ENCODE measurements at regions not wholly inside any gene's neighbourhood (a gene's known extent, or its start where the extent isn't known, plus 50 kb on each side); places are given as distances from the start of the nearest gene placed in this dataset.
"Not testable (repeated sequence)": the region's sequence is repeated elsewhere in the genome, so short reads cannot be mapped to it uniquely, and the experiment has no call there.

- in situ Hi-C loops (cut with HindIII; ENCODE audit: low sequenced_read_pairs), result no loop called here
Measured at GRCh38 chr11:71154261-71154805, 98.0 kb downstream of the SHANK2 start.

DNA sequence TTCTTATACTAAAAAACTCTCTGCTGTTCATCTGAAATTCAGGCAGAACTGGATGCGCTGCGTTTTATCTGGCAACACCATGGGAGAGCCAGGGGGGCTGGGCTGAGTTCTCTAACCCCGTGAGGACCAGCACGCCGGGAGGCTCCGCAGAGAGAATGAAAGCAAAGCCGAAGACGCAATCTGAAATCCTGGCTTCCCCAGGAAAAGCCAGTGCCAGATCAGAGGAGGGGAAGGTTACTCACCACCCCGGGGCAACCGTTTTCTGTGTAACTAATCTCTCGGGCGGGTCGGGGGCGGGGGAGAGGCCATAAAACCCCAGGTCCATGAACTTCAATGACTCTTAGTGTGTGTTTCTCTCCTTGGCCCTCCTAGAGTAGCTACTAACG lies 99.4 kb downstream of the SHANK2 start:
- in situ Hi-C loops (cut with HindIII; ENCODE audit: low sequenced_read_pairs), result no loop called here

- in situ Hi-C loops (cut with HindIII; ENCODE audit: low sequenced_read_pairs), result not testable (repeated sequence)
Measured at GRCh38 chr11:71152312-71153004, 99.9 kb downstream of the SHANK2 start.

GRCh38 chr11:71151561-71151960 lies 100.8 kb downstream of the SHANK2 start:
- in situ Hi-C loops (cut with HindIII; ENCODE audit: low sequenced_read_pairs), result no loop called here

GRCh38 chr11:71150859-71151258 lies 101.5 kb downstream of the SHANK2 start:
- in situ Hi-C loops (cut with HindIII; ENCODE audit: low sequenced_read_pairs), result no loop called here

DNA sequence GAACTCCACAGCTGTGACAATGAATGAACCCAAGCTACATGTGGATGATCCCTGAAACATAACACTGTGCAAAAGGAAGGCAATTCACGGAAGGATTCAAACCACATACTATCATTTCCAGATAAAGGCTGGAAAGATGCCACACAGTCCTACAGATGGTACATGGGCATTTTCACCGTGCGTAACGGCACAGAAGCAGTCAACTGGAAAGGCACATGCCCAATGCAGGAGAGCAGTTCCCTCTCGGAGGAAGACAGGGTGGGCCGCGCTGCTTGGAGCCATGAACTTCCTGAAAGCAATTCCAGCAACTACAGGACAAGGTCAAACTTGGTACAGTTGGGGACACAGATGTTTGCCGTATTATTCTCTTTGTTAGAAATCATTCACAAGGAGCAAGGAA lies 103.7 kb downstream of the SHANK2 start:
- in situ Hi-C loops (cut with HindIII; ENCODE audit: low sequenced_read_pairs), result no loop called here

DNA sequence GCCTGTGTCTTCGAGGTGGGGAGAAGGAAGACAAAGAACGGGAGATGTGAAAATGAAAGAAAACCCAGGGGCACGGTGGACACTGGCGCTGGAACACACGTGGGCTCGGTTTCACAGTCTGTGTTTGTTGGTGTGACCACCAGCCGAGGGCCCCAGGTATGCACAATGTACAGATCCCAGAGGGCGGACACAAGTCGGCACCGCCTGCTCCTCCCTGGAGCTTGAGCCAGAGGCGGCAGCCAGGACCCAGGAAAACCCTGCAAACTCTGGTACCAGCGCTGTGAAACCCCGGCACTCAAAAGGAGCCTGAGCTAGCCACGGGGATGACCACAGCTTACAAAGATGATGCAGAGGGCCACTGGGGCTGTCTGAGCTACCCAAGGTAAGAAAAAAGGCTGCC lies 105.0 kb downstream of the SHANK2 start:
- in situ Hi-C loops (cut with HindIII; ENCODE audit: low sequenced_read_pairs), result no loop called here

- in situ Hi-C loops (cut with HindIII; ENCODE audit: low sequenced_read_pairs), result no loop called here
Measured at GRCh38 chr11:71146846-71147245, 105.5 kb downstream of the SHANK2 start.

- in situ Hi-C loops (cut with HindIII; ENCODE audit: low sequenced_read_pairs), result no loop called here
Measured at GRCh38 chr11:71145988-71146824, 106.2 kb downstream of the SHANK2 start.

DNA sequence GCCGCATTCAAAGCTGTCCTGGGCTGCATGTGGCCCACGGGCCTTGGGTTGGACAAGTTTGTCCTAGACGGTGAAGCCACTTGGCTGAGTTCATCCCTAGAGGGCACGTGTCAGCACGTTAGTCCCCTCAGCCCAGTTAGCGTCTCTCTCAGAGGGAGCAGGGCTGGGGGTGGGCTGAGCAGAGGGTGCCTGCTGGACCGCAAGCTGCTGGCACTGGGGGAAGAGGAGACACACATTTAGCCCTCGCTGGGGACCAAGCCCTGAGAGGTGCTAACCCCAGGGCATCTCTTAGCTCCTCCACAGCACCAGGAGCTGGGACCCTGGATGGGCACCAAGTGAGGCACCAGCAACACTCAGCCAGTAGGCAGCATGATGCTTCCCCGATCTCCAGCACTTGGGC lies 107.0 kb downstream of the SHANK2 start:
- in situ Hi-C loops (cut with HindIII; ENCODE audit: low sequenced_read_pairs), result no loop called here

GRCh38 chr11:71144736-71145135 lies 107.6 kb downstream of the SHANK2 start:
- in situ Hi-C loops (cut with HindIII; ENCODE audit: low sequenced_read_pairs), result no loop called here

- in situ Hi-C loops (cut with HindIII; ENCODE audit: low sequenced_read_pairs), result no loop called here
Measured at GRCh38 chr11:71144010-71144409, 108.4 kb downstream of the SHANK2 start.

GRCh38 chr11:71140206-71140919 lies 112.0 kb downstream of the SHANK2 start:
- in situ Hi-C loops (cut with HindIII; ENCODE audit: low sequenced_read_pairs), result no loop called here

DNA sequence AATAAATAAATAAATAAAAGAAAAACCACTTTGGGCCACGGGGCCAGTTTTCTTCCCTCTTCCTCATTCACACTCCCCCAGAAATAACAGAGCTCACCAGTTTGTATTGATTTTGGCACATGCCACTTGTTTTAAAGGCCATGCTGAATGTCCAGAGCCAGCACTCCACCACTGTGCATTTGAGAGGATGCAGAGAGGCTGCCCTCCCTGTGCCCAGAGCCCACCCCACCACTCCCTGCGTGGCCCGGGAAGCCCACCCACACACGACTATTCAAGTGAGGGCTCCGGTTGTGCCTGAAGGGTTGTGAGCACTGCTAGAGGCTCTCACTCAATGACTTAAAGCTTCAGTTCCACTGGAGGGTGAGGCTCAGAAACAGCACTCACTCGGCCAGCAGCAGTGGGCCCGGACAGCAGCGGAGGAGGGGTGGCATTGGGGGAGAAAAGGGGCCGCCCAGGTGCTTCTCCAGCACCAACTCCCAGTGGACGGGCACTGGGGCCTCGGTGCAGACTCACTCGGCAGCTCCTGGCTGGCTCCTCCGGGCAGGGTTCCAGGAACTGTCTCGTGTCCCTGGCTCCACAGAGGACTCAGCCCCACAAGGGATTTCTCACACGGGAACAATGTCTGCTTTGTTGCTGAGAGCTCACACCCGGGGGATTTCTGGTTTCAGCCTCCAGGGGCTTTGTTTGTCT lies 112.7 kb downstream of the SHANK2 start:
- in situ Hi-C loops (cut with HindIII; ENCODE audit: low sequenced_read_pairs), result loop anchor here (10.0 kb wide), 1 partner anchor 285 kb away; no protein-coding TSS in a partner anchor

- in situ Hi-C loops (cut with HindIII; ENCODE audit: low sequenced_read_pairs), result loop anchor here (10.0 kb wide), 1 partner anchor 284 kb away; no protein-coding TSS in a partner anchor
Measured at GRCh38 chr11:71138737-71139425, 113.5 kb downstream of the SHANK2 start.

GRCh38 chr11:71137376-71137775 lies 115.0 kb downstream of the SHANK2 start:
- in situ Hi-C loops (cut with HindIII; ENCODE audit: low sequenced_read_pairs), result loop anchor here (10.0 kb wide), 1 partner anchor 283 kb away; no protein-coding TSS in a partner anchor

DNA sequence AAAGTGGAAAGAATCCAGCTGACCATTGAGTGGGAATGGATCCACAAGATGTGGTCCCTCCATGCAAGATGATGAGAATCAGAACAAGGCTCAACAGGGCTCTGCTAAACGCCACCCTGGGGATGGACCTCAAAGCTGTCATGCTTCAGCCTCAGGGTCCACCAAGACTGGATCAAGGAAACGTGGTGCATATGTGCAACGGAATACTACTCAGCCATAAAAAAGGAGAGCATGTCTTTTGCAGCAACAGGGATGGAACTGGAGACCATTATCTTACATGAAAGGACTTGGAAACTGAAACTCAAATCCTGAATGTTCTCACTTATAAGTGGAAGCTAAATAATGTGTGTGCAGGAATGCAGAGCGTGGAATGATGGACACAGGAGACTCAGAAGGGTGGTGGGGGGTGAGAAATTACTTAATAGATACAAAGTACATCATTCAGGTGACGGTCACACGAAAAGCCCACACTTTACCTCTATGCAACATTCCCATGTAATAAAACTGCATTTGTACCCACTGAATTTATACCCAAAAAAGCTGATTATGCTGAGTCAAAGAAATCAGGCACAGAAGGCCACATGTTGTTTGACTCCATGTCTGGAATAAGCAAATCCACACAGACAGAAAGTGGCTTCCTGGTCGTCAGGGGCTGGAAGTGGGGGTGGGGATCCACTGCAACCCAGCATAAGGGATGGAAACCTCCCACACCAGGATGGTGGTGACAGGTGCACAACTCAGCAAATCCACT lies 116.1 kb downstream of the SHANK2 start:
- in situ Hi-C loops (cut with HindIII; ENCODE audit: low sequenced_read_pairs), result loop anchor here (10.0 kb wide), 1 partner anchor 281 kb away; no protein-coding TSS in a partner anchor

- in situ Hi-C loops (cut with HindIII; ENCODE audit: low sequenced_read_pairs), result loop anchor here (10.0 kb wide), 1 partner anchor 280 kb away; no protein-coding TSS in a partner anchor
Measured at GRCh38 chr11:71135112-71135511, 117.3 kb downstream of the SHANK2 start.

DNA sequence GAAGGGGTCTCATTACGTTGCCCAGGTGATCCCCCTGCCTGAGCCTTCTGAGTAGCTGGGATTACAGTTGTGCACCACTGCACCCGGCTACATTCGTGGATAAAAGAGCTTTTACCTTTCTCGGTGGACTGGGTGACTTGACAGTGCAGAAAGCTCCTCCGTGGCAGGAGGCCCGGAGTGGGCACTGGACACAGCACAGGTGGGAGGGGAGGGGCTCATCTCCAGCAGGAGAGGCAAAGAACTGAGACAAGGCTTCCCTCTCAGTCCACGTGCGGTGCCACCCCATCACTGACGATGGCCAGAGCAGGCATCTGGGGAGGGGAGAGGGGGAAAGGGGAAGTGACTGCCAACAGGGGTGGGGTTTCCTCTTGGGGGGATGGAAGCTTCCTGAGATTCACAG lies 118.4 kb downstream of the SHANK2 start:
- in situ Hi-C loops (cut with HindIII; ENCODE audit: low sequenced_read_pairs), result loop anchor here (10.0 kb wide), 1 partner anchor 279 kb away; no protein-coding TSS in a partner anchor

All from endothelial cell of hepatic sinusoid (primary cell).